Neural progenitor cell (in vitro differentiated cells): ENCODE measurements at regions not wholly inside any gene's neighbourhood (a gene's known extent, or its start where the extent isn't known, plus 50 kb on each side); places are given as distances from the start of the nearest gene placed in this dataset.
"Not testable (repeated sequence)": the region's sequence is repeated elsewhere in the genome, so short reads cannot be mapped to it uniquely, and the experiment has no call there.

Experiments
- DNase-seq: peaks from one replicate; pipeline ENCODE4 v3.0.0-alpha.2; 2016; ENCODE audit warnings: low spot score
- H2AFZ ChIP-seq: fragments of 200-600 bp; sonication (generic); replicated peaks from 2 replicates; pipeline ENCODE4 v1.6.1; 2016; ENCODE audit warnings: antibody characterized with exemption
- H3F3A ChIP-seq: fragments of 200-600 bp; sonication (generic); 2 replicates; pipeline ENCODE4 v1.6.1; 2016; ENCODE audit warnings: antibody characterized with exemption, low read depth
- H3K27ac ChIP-seq: fragments of 200-600 bp; sonication (generic); 2 replicates; pipeline ENCODE4 v1.5.1; 2016; ENCODE audit warnings: mild to moderate bottlenecking
- H3K27me3 ChIP-seq: fragments of 200-600 bp; sonication (generic); 2 replicates; pipeline ENCODE4 v1.6.1; 2016; ENCODE audit warnings: mild to moderate bottlenecking, moderate library complexity
- H3K36me3 ChIP-seq: fragments of 200-600 bp; sonication (generic); 2 replicates; pipeline ENCODE4 v1.5.1; 2016
- H3K4me1 ChIP-seq: fragments of 200-600 bp; sonication (generic); 2 replicates; pipeline ENCODE4 v1.6.1; 2016; ENCODE audit warnings: mixed run types
- H3K4me2 ChIP-seq: fragments of 200-600 bp; sonication (generic); 2 replicates; pipeline ENCODE4 v1.6.1; 2016
- H3K4me3 ChIP-seq: fragments of 200-600 bp; sonication (generic); 2 replicates; pipeline ENCODE4 v1.5.1; 2016
- H3K79me2 ChIP-seq: fragments of 200-600 bp; sonication (generic); 2 replicates; pipeline ENCODE4 v1.6.1; 2016; ENCODE audit warnings: low read depth
- H3K9ac ChIP-seq: fragments of 200-600 bp; sonication (generic); 2 replicates; pipeline ENCODE4 v1.6.1; 2016
- H3K9me3 ChIP-seq: fragments of 200-600 bp; sonication (generic); 2 replicates; pipeline ENCODE4 v1.5.1; 2016; ENCODE audit warnings: low read depth
- H4K20me1 ChIP-seq: fragments of 200-600 bp; sonication (generic); 2 replicates; pipeline ENCODE4 v1.6.1; 2016; ENCODE audit warnings: low read depth
- H3K27ac Mint-ChIP-seq: 3 replicates; pipeline ENCODE4 v1.8.0; 2021; ENCODE audit warnings: mixed read lengths
- H3K27me3 Mint-ChIP-seq: 2 replicates; pipeline ENCODE4 v1.8.0; 2022; ENCODE audit warnings: low read depth, mild to moderate bottlenecking, inconsistent platforms, moderate library complexity, mixed read lengths; ENCODE audit not compliant: insufficient read depth
- H3K36me3 Mint-ChIP-seq: 3 replicates; pipeline ENCODE4 v1.8.0; 2021; ENCODE audit warnings: mixed read lengths
- H3K4me1 Mint-ChIP-seq: 3 replicates; pipeline ENCODE4 v1.8.0; 2021; ENCODE audit warnings: mixed read lengths
- H3K4me3 Mint-ChIP-seq: 3 replicates; pipeline ENCODE4 v1.8.0; 2021; ENCODE audit warnings: mild to moderate bottlenecking, moderate library complexity, mixed read lengths
- H3K9me3 Mint-ChIP-seq: 3 replicates; pipeline ENCODE4 v1.8.0; 2020; ENCODE audit warnings: mixed read lengths
- CTCF ChIP-seq: fragments of 200-600 bp; sonication (generic); IDR thresholded peaks from 2 replicates; pipeline ENCODE4 v1.5.1; 2017; ENCODE audit warnings: antibody characterized with exemption, mild to moderate bottlenecking
- EZH2 ChIP-seq: fragments of 200-600 bp; sonication (generic); IDR thresholded peaks from 2 replicates; pipeline ENCODE4 v1.6.1; 2017; ENCODE audit warnings: antibody characterized with exemption, mild to moderate bottlenecking, moderate library complexity
- EZH2phosphoT487 ChIP-seq: fragments of 200-600 bp; sonication (generic); IDR thresholded peaks from 2 replicates; pipeline ENCODE4 v1.6.1; 2017; ENCODE audit warnings: antibody characterized with exemption

GRCh38 chr4:30559481-30559880 is 160.7 kb upstream of the PCDH7 start:
- Histone ChIP-seq H3K4me3 (no peak overlapping the region), H3K27ac (no peak overlapping the region), H3K36me3 (no peaks in the 10 kb centered on the region), H3K9me3 (no peaks in the 10 kb centered on the region), H3K4me1 (no peaks in the 10 kb centered on the region), H2AFZ (no peak overlapping the region), H3K79me2 (no peaks in the 10 kb centered on the region), H3K9ac (no peak overlapping the region), H4K20me1 (no peaks in the 10 kb centered on the region), H3K27me3 (no peaks in the 10 kb centered on the region), H3K4me2 (no peak overlapping the region), H3F3A (no peaks in the 10 kb centered on the region)
- H3K27me3 Mint-ChIP-seq: no peaks in the 10 kb centered on the region
- TF ChIP-seq CTCF (no peak), EZH2phosphoT487 (no peak), EZH2 (no peak)
- peaks cover 5% of the 10 kb centered on the region for H3K9me3 Mint-ChIP-seq
- H3K4me1 Mint-ChIP-seq: no peaks in the 10 kb centered on the region
- H3K27ac Mint-ChIP-seq: no peak overlapping the region
- no peak for DNase-seq
- no peaks in the 10 kb centered on the region for H3K36me3 Mint-ChIP-seq
- H3K4me3 Mint-ChIP-seq: no peak overlapping the region

GRCh38 chr4:30586850-30587249 is 133.3 kb upstream of the PCDH7 start:
- no peak overlapping the region for H3K27ac Mint-ChIP-seq
- no peaks in the 10 kb centered on the region for H3K4me1 Mint-ChIP-seq
- no peaks in the 10 kb centered on the region for H3K27me3 ChIP-seq
- H3K79me2 ChIP-seq: no peaks in the 10 kb centered on the region
- H3K4me3 ChIP-seq: no peak overlapping the region
- H3F3A ChIP-seq: no peaks in the 10 kb centered on the region
- no peaks in the 10 kb centered on the region for H3K4me1 ChIP-seq
- TF ChIP-seq CTCF (no peak), EZH2 (no peak), EZH2phosphoT487 (no peak)
- peaks cover 2% of the 10 kb centered on the region for H3K9me3 Mint-ChIP-seq
- no peaks in the 10 kb centered on the region for H4K20me1 ChIP-seq
- no peak overlapping the region for H3K27ac ChIP-seq
- H3K27me3 Mint-ChIP-seq: peaks cover 2% of the 10 kb centered on the region
- no peaks in the 10 kb centered on the region for H3K9me3 ChIP-seq
- no peak overlapping the region for H3K9ac ChIP-seq
- H3K36me3 ChIP-seq: no peaks in the 10 kb centered on the region
- DNase-seq: no peak
- H3K4me3 Mint-ChIP-seq: no peak overlapping the region
- H3K36me3 Mint-ChIP-seq: no peaks in the 10 kb centered on the region
- no peak overlapping the region for H3K4me2 ChIP-seq
- H2AFZ ChIP-seq: no peak overlapping the region

GRCh38 chr4:30589669-30590068 is 130.5 kb upstream of the PCDH7 start:
- not testable (repeated sequence) for H3K4me3 Mint-ChIP-seq, H3K36me3 ChIP-seq, H3K27me3 ChIP-seq, H3K4me3 ChIP-seq, DNase-seq, H3K9me3 Mint-ChIP-seq, H3K27ac Mint-ChIP-seq, H3K4me1 Mint-ChIP-seq, H3K36me3 Mint-ChIP-seq, H3K9me3 ChIP-seq, H2AFZ ChIP-seq, H3K27ac ChIP-seq, H3F3A ChIP-seq, H4K20me1 ChIP-seq, H3K4me1 ChIP-seq, H3K9ac ChIP-seq, H3K79me2 ChIP-seq, H3K4me2 ChIP-seq, H3K27me3 Mint-ChIP-seq

DNA sequence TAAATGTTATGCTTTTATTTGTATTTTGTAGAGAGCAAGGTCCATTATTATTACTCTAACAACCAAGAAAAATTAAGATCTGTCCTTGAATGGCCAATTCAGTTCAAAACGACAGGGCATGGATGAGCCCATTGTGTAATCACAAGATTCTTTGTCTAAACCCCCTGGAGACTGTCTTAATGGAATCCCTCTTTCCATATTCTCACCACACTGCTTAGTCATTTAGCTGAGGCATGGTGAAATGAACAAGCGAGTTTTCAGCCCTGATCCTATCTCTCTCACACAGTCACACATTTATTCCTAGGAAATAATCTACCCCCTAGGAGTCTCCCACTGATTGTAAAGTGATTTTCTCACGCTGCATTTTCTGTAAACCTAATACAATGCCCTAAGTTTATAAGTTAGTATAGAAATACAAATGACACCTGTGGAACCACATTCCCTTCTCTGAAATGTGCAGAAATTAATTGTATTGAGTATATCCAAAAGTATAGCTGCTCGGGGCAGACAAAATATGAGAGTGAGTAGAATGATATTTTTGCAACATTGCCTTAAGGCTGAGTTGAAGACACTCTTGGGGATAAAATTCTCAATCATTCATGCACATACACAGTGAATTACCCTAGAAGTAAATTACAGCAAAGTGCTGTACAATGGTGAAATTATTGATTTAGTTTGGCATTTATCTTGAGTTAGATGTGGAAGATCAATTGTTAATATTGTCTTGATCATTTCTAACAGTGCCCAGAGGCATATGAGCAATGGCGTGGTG is 119.7 kb upstream of the PCDH7 start:
- Histone ChIP-seq H3F3A (no peaks in the 10 kb centered on the region), H3K4me2 (peak overlapping the region; percentile 43), H3K4me1 (peaks cover 32% of the 10 kb centered on the region), H3K36me3 (no peaks in the 10 kb centered on the region), H3K9me3 (no peaks in the 10 kb centered on the region), H3K27ac (peak overlapping the region; percentile 72), H3K9ac (no peak overlapping the region), H3K27me3 (no peaks in the 10 kb centered on the region), H3K79me2 (no peaks in the 10 kb centered on the region), H3K4me3 (no peak overlapping the region), H2AFZ (no peak overlapping the region), H4K20me1 (no peaks in the 10 kb centered on the region)
- TF ChIP-seq CTCF (no peak), EZH2 (no peak), EZH2phosphoT487 (no peak)
- Mint-ChIP-seq H3K27ac (peak overlapping the region; percentile 3), H3K4me3 (no peak overlapping the region), H3K9me3 (no peaks in the 10 kb centered on the region), H3K4me1 (peaks cover 25% of the 10 kb centered on the region), H3K36me3 (no peaks in the 10 kb centered on the region), H3K27me3 (peaks cover 3% of the 10 kb centered on the region)
- peak; percentile 73 for DNase-seq
